C4-2B (cell line): ENCODE measurements at regions not wholly inside any gene's neighbourhood (a gene's known extent, or its start where the extent isn't known, plus 50 kb on each side); places are given as distances from the start of the nearest gene placed in this dataset.

Experiments
- ZFX ChIP-seq: fragments of 450-650 bp; IDR thresholded peaks from 2 replicates; pipeline ENCODE4 v1.6.1; 2017
- TF ChIP-seq, protein P1 (sequence below): fragments of 450-650 bp; conservative IDR thresholded peaks from 2 replicates; pipeline ENCODE4 v1.5.1; 2017; ENCODE audit warnings: mild to moderate bottlenecking

DNA sequence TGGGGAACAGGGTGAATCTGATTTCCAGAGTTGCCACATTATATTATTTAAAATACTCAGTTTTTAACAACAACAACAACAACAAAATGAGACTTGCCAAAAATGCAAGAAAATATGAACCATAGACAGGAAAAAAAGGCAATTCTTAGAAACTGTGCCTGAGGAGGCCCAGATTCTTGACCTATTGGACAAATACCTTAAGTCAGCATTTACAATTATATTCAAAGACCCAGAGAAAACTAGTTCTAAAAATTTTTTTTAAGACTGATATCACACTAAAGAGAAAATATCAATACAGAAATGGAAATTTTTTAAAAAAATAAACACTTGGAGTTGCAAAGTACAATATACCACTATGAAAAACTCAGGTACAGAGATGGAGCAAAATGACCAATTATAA, 152.8 kb upstream of the LYPLAL1 start:
- TF ChIP-seq, protein P1, sequence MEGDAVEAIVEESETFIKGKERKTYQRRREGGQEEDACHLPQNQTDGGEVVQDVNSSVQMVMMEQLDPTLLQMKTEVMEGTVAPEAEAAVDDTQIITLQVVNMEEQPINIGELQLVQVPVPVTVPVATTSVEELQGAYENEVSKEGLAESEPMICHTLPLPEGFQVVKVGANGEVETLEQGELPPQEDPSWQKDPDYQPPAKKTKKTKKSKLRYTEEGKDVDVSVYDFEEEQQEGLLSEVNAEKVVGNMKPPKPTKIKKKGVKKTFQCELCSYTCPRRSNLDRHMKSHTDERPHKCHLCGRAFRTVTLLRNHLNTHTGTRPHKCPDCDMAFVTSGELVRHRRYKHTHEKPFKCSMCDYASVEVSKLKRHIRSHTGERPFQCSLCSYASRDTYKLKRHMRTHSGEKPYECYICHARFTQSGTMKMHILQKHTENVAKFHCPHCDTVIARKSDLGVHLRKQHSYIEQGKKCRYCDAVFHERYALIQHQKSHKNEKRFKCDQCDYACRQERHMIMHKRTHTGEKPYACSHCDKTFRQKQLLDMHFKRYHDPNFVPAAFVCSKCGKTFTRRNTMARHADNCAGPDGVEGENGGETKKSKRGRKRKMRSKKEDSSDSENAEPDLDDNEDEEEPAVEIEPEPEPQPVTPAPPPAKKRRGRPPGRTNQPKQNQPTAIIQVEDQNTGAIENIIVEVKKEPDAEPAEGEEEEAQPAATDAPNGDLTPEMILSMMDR, result no peak
- no peak for TF ChIP-seq ZFX
